ENCODE measurements at regions not wholly inside any gene's neighbourhood (a gene's known extent, or its start where the extent isn't known, plus 50 kb on each side); places are given as distances from the start of the nearest gene placed in this dataset.

GRCh38 chr2:238569507-238570195, 142.9 kb downstream of the ASB1 start:
- TF ChIP-seq ZNF274 (IDR thresholded peaks at IDR 0.05; ENCODE audit: low read depth, low read length) (no peak), SUZ12 (IDR thresholded peaks at IDR 0.05; ENCODE audit: extremely low read depth, insufficient read depth, insufficient read length) (no peak), YY1 (IDR thresholded peaks at IDR 0.05; ENCODE audit: insufficient read depth, insufficient read length) (no peak)

Data from NT2/D1 (cell line).